NCI-H82 treated with DMSO at 0.1 percent for 48 hours (cell line): ENCODE measurements at regions not wholly inside any gene's neighbourhood (a gene's known extent, or its start where the extent isn't known, plus 50 kb on each side); places are given as distances from the start of the nearest gene placed in this dataset.

ENCODE experiments used
- DNase-seq: peaks from one replicate; lab custom pipeline; 2025; ENCODE audit not compliant: unreplicated experiment; lab: John Stamatoyannopoulos, UW

DNA sequence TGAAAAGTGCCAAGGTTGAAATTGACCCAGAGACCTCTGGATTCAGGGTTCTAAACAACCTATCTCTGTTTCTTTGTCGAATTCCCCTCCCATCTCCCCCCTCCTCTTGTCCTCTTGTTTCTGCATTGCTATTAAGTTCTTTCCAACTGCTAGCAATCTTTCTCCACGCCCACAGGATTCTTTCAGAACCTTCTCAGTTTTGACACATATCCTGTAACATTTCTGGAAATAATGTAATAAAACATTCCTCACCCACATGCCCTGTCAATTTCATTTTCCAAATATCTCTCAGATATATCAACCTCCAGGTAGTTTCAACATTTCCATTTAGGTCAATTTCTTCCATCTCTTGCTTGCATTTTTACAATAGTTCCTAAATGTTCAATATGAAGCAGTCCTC, 1105.9 kb downstream of the ARAP2 start:
- no peak for DNase-seq

DNA sequence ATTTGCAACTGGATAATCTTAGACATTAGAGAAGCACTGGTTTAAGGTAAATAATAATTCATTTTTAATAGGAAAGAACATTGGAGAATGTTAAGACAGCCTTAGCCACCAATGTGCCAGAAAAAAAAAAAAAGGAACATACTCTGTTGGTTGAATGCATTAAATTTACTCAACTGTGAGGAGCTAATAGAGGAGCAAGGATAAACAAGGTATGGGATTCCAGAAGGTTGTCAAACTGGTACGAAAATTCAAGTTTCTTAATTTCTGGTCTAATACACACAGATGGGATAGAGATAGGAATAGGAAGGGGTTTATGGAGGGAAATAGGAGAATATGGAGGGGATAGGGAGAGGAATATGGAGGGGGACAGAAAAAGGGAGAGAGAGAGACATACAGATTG, 1096.6 kb downstream of the ARAP2 start:
- no peak for DNase-seq

DNA sequence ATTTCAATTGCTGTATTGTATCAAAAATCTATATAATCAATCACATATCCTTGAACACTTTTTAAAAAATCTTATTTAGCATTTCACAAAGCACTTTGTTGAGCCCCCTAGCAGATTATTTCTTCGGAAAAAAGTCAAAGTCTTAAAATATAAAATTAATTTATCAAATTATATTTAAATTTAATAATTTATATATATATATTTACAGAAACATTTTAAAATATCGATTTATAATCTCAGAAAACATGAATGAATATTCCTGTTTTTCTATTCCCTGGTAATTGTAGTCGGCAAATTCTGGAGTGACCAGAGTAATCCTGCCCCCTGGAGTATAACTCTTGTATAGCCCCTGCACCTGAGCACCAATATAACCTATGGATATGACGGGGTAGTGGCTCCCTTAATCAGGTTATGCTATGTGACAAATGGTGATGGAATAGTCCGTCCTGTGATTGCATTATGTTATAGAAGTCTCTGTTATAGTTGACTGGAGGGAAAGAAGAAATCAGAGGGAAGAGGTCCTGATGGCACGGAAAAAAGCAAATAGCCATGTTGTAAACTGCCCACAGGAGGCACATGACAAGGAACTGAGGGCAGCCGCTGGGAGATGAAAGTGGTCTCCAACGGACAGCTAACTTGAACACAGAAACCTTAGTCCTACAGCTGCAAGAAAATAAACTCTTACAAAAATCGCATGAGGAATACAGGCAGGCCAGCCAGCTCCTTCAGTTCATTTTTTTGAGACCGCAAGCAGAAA, 1092.3 kb downstream of the ARAP2 start:
- peak; percentile 5 for DNase-seq

DNA sequence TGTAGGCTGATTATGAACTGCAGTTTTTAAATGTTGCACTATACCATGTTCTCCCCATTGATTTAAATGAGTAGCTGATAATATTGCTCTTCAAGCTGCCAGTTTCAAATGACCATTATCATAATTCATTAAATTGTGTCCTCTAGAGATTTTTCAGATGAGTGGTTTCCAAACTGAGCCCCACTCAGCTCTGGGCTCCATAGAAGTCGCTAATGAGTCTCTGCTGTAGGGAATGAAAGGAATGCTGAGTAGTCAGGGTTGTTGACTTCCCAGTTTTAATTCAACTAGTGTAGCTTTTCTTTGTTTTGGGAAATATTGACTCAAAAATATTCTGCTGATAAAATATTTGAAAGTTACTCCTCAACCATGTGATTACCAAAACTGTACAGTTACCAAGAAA, 1081.1 kb downstream of the ARAP2 start:
- no peak for DNase-seq

DNA sequence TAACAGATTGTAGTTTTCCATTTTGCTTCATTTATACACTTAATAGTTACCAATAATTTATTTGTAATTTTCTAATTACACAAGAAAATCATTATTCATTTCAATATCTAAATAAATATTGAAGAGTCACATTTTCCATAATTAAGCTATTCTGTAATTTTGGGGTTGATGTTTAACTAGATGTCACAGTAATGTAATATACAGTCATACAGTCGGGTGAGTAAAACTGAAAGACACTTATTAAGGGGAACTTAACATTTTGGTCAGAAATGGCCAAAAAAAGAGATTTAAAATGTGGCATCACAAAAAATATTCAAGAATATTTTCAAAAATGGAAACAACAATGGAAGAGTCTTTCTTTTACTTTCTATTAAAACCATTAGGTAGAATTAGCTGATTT, 1080.3 kb downstream of the ARAP2 start:
- no peak for DNase-seq

DNA sequence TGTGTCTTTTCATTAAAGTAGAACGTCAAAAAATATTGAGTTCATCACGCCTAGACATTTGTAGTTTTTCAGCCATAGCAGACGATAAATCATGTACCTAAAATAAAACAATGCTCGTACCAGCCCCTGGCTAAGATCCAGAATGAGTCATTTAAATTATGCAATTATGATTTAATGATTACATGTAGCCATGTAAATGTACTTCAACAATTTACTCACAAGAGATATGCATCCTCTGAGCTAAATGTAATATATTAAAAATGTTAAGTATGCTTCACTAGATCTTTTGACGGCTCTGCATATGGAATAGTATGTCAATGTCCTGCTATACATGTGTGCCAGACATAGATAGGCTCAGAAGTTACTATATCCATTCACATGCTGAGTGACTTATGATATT, 1077.8 kb downstream of the ARAP2 start:
- no peak for DNase-seq

DNA sequence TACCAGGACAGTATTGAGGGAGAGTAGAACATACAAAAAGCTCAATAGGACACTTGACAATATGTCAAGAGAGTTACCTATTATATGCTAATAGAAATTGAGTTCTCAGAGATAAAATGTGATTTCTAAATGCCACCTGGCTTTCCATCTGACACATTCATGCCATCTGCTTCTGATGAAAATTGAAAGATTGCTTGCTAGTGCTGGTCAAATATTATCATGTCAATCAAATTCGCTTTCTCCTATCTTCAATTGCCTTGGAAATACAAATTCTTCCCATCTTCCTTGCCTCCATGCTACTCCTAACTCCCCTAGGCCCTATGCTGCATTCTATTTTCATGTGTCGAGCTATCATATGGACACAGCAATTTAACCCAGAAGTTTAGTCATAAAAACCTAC, 1076.9 kb downstream of the ARAP2 start:
- DNase-seq: no peak

DNA sequence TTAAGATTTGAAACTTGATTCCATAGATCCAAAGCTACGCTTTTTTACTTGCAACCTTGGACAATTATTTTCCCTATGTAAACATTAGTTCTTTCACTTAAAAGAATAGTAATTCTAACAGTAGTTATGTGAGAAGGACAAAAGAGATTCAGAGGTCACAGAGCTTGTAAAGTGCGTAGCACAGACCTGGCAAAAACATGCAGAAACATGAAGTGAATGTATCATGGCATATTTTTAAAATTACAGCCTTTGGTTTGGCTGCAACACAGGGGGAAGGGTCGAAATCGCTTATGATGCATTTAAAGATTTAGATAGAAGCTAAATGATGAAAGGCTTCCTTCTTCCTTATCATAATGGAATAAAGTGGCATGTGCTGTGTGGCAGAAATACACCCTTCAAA, 1068.8 kb downstream of the ARAP2 start:
- DNase-seq: no peak

DNA sequence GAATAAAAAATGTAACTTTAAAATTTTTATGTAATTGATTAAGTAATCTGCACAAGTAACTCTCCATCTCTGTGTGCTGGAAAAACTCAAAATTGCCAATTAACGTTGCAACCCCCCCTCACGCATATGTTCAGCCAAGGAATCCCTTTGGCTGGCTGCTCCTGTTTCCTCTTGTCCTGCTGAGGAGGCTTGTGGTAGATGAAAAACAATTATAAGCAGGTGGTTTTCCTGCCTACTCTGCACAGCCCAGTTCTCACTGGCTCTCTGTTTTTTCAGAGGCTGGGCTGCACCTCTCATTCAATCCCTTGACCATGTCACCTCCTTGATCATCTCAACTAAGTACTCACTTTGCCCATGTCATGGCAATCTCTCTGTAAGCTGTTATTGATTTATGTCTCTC, 1068.4 kb downstream of the ARAP2 start:
- DNase-seq: no peak

DNA sequence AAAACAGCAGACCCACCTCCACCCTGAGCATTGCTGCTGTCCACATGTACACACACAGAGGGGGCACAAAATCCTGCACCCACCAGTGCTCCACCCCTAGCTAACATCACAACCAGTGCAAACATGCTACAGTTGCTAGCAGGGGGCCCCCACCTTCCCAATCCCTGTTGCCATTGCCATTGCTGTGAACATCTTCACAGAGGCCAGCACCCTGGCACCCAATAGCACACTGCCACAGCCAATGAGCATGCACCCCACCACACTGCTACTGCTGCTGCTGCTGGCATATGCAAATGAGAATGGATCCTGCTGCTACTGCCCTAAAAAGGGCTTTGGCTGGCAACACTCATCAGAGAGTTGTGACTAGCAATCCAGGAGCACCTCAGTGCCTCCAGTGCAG, 1061.9 kb downstream of the ARAP2 start:
- DNase-seq: no peak

DNA sequence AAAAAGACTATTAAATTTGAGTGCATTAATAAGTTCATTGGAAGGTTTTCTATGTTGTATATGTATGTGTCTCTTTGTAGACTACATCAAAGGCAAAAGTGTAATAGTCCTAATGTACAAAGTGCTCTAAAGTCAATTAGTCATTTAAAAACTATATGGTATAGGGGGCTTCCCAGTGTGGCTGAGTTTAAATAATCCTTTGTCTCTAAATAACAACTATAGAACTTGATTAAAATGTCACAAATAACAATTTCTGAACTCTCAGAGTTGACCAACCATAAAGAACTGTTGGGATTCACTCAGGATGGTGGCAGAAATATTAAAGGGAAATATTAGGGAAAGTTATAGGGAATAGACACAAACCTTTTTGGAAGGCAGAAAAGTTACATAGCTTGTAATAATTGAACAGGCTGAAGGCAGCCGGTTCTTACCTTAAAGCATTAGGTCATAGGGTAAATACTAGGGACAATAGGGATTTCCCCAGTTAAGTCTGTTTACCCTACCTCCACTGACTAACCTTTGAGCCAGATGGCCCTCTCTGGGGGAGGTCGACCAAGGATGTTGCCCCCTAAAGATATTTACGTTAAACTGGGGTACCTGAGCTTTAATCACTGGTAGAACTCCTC, 1054.2 kb downstream of the ARAP2 start:
- DNase-seq: no peak

DNA sequence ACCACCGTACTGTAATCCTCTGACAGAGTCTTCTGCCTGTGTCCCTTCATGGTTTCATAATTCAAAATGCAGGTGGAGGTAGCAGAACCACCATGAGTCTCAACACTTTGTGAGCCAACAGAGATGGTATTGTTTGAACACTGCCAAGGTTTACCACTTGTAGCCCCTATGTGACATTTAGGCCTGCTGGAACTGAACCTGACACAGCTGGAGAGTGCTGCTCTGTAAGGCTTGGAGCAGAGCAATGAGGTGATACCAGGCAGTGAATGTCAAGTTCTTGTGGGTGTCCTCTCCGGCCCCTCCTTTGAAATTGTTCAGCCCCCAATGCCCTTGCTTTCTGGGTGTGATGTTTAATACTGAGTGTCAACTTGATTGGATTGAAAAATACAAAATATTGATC, 1042.9 kb downstream of the ARAP2 start:
- DNase-seq: no peak

DNA sequence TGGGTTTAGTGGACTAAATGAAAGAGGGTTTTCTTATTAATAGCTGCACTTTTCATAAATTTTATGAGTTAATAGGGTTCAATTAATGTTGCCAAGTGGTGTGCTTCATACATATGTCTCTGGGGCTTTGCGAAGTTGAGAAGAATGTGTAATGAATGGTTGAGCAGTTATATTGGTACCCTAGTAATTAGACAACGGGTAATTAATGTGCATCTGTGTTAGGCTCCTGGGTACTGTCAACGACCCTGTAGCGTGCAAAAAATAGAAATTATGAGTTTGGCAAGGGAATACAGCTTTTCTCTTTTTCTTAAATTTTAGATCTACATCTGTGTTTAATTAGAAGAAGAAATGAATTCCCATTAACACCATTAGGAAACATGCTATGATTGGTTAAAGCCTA, 1027.7 kb downstream of the ARAP2 start:
- DNase-seq: no peak

DNA sequence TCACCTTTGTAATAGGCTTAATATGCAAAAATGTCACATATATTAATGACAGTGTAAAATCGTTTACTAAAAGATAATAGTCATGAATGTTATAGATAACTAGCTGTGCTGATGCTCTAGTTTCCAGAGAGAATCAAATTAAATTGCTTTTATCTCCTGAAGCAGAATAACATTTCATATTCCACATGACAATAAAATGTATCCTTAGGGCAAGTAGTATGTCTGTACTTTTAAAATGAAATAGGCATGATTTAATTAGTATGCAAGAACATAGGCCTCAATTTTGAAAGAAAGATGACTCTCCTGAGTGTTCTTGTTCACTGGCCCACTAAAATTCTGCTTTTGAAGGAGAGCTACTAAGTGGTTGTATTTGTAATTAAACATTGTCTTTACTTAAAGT, 1027.0 kb downstream of the ARAP2 start:
- no peak for DNase-seq

DNA sequence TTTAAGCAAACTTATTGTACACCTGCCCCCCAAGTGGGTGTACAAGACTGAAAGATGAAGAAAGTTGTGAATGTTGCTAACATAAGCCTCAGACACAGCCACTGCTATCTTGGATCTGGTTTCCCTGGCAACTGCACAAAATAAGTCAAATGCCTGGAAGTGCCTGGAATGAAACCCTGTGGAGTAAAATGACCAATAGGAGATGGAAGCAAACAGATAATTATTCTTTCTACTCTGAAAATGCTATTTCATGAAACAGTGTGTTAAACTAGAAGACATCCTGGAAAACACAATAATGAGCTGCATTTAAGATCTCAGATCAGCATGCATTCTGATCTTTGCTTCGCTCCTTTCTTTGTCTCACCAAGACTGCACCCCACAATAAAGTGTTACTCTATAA, 1016.0 kb downstream of the ARAP2 start:
- no peak for DNase-seq

DNA sequence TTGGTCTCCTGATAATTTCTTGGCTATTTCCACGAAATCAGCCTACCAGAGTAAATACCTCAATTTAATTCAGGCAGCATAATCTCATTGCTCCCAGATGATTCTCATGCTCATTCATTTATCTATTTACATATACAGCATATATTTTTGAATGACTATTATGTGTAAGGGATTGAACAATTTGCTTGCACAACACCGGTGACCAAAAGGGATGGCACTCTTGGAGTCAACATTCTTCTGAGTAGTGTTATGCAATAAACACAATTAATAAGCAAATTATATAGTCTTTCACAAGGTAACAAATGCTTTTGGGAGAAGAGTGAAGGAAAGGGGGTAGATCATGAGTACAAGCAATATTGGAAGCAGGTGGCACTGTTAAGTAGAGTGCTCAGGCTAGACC, 1015.3 kb downstream of the ARAP2 start:
- no peak for DNase-seq

DNA sequence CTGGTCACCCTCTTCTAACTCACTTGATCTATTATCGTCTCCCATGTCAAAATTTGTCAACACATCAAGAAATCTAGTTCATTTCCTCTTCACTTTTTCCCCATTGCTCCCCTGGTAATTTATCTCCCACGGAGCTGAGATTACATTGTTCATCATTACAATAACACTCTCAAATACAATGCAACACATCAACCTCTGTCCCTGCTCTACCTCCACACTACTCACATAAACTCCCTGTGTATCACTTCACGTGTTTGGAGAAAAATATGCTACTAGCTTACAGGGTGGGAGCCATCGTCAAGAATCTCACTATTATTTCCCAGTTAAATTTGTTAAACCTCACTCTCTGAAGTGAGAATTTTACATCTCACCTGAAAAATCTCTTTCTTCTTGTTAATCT, 1006.4 kb downstream of the ARAP2 start:
- DNase-seq: no peak

DNA sequence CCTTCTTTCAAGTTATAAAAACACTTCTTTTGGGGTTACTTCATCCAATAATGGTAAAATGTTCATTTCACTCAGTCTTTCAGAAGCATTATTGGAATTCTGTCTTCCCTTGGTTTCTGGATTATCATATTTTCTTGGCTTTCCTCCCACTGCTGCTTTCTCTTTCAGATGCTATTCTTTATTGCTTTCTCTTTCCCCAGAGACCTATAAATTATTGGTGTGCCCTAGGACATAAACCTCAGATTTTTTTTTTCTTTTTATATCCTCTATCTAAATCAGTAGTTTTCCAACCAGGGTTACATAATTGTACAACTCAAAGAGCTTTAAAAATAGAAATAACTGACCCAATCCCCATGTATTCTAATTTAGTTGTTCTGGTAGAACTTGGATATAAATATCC, 1005.5 kb downstream of the ARAP2 start:
- DNase-seq: no peak

DNA sequence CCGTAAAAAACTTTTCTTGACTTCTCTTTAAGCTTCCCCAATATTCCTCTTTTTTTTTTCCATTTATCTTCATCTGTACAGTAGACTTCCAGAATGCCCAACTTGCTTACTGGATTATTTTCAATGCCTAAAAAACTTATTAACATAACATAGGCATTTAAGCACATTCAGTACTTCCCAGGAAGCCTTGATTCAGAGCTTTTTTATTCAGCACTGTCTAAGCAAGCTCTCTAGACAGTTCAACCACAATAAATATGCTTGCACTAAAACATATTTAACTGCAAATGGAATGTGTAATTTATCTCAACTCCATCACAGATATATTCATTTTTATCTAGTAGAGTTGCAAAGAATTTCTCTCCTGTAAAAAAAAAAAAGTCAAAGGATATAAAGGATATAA, 997.8 kb downstream of the ARAP2 start:
- DNase-seq: no peak

DNA sequence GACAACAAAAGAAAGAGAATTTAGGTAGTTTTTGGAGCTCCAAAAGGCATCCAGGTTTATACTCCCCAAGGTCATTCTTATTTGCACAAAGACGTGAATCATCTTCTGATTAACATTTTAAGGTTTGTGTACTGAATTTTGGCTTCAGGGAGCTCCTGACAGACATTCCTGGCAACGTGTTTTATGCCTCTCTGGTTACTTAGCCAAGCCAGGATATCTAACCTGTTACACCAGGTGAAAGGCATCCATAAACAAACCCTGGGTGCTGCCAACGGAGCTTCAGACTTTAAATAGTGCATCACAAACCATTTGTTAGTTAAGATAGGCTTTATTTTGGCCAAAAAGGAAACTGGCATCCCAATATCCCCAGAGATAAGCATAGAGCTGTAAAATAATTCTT, 997.3 kb downstream of the ARAP2 start:
- DNase-seq: no peak

DNA sequence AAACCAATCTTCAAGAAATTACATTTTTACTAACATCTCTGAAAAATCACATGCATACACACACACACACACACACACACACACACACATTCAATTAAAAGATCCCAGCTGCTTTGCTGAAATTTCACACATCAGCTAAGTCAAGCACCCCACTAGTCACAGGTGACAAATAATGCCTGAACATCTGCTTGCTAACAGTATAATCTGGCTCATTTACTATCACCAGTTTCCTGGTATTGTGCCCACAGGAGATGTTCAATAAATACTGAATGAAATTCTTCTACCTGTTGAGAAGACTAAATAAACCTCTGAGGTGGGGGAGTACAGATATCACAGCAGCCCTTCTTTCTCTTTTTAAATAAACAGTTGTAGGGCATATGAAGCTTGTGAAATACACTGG, 994.0 kb downstream of the ARAP2 start:
- no peak for DNase-seq

DNA sequence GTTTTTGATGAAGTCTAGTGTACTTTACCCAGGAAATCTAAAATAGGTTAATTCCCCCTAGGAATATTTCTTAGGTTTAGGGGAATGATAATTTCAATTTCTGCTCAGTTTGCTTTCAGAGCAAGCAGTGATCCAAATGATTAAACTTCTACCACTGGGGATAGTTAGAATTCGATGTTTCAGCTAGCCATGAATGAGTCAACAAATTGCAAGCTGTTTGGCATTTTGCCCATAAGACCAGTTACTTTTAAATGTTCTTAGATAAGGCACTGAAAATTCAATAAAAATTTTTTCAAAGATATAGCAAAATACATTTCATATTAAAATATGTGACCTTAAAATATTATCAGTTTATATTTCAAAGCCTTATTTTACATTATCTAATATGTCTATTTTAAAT, 993.6 kb downstream of the ARAP2 start:
- no peak for DNase-seq

DNA sequence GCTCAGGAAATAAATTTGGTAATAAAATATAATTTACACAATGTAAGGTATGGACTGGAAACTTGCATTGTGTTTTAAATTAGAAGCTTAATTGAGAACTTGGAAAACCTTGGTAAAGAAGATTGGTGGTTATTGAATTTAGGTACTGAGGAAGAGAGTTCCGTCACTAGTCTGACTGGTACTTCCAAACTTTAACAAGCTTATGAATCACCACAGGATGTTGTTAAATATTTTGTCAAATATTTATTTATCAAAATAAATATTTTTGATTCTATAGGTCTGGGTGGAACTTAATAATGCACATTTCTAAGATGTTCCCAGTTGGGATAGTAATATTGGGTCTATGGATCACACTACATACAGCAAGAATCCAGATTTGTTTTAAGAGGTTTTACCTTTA, 992.2 kb downstream of the ARAP2 start:
- DNase-seq: no peak
